ENCODE measurements at regions not wholly inside any gene's neighbourhood (a gene's known extent, or its start where the extent isn't known, plus 50 kb on each side); places are given as distances from the start of the nearest gene placed in this dataset.

- DNase-seq (ENCODE audit: low spot score): no peak
- TF ChIP-seq, protein P1, sequence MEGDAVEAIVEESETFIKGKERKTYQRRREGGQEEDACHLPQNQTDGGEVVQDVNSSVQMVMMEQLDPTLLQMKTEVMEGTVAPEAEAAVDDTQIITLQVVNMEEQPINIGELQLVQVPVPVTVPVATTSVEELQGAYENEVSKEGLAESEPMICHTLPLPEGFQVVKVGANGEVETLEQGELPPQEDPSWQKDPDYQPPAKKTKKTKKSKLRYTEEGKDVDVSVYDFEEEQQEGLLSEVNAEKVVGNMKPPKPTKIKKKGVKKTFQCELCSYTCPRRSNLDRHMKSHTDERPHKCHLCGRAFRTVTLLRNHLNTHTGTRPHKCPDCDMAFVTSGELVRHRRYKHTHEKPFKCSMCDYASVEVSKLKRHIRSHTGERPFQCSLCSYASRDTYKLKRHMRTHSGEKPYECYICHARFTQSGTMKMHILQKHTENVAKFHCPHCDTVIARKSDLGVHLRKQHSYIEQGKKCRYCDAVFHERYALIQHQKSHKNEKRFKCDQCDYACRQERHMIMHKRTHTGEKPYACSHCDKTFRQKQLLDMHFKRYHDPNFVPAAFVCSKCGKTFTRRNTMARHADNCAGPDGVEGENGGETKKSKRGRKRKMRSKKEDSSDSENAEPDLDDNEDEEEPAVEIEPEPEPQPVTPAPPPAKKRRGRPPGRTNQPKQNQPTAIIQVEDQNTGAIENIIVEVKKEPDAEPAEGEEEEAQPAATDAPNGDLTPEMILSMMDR (IDR thresholded peaks at IDR 0.05; ENCODE audit: extremely low read depth, missing control alignments): no peak
Measured at GRCh38 chr14:85978582-85979250, 448.8 kb downstream of the FLRT2 start.

DNA sequence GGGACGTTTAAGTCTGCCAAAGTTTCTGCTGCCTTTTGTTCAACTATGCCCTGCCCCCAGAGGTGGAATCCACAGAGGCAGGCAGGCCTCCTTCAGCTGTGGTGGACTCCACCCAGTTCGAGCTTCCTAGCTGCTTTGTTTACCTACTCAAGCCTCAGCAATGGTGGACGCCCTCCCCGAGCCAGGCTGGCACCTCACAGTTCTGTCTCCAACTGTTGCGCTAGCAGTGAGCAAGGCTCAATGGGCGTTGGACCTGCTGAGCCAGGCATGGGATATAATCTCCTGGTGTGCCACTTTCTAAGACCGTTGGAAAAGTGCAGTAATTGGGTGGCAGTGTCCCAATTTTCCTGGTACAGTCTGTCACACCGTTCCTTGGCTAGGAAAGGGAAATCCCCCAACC is 444.7 kb downstream of the FLRT2 start:
- DNase-seq (ENCODE audit: low spot score): no peak
- TF ChIP-seq, protein P1 (IDR thresholded peaks at IDR 0.05; ENCODE audit: extremely low read depth, missing control alignments): no peak

DNA sequence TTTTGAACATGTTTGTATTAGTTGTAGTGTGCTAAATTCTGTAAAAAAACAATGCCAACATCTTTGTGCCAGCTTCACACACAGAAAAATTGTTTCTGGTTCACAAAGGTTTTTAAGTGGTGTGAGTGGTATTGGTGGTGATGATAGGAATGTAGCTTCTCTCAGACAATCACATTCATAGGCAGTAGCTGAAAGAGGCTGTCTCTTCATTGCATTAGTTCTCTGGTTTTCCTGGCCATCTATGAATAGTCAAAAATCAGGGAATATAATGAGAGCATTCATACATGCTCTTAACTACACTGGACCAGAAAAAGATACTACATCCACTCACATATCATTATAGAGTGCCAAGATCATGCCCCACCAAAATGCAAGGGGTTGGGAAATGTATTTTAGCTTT is 433.5 kb downstream of the FLRT2 start:
- TF ChIP-seq, protein P1 (IDR thresholded peaks at IDR 0.05; ENCODE audit: extremely low read depth, missing control alignments): no peak
- DNase-seq (ENCODE audit: low spot score): no peak

DNA sequence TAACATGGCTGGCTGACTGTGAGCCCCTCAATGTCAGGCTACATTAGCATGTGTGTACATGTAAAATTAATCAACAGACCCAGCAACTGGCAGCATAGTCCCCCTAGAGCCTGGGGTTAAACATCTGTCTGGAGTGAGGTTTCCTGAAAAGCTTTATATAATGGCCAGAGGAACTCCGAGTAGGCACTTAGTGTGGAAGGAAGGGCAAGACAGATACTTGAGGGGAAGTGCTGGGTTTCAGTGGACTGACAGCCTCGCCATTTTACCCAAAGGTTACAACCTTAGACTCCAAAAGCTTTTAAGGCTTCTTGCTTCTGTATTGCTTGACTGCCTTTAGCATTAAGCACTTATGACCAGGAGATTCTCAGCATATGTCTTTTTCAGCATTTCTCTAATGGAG is 430.8 kb downstream of the FLRT2 start:
- TF ChIP-seq, protein P1 (IDR thresholded peaks at IDR 0.05; ENCODE audit: extremely low read depth, missing control alignments): no peak
- DNase-seq (ENCODE audit: low spot score): no peak

GRCh38 chr14:85959063-85959462 is 429.1 kb downstream of the FLRT2 start:
- TF ChIP-seq, protein P1 (IDR thresholded peaks at IDR 0.05; ENCODE audit: extremely low read depth, missing control alignments): no peak

DNA sequence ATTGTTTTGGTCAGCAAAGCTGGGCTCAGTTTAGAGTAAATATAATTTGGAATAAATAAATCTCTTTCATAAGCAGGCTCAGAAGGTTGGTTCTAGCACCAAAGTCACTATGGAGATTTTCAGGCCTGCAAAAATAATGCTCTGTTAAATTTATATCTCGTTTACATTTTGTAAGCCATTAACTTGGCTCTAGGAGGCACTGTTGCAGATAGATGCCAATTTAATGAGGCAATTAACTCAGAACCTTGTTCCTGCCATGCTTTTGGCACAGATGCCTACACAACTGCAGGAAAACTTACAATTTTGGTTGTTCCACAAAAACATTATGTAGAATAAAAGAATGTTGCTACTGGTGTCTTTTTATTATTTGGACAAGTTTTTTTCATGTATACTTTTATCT is 428.1 kb downstream of the FLRT2 start:
- TF ChIP-seq, protein P1 (IDR thresholded peaks at IDR 0.05; ENCODE audit: extremely low read depth, missing control alignments): no peak
- no peak for DNase-seq (ENCODE audit: low spot score)

More at GRCh38 chr14:85959063-85959462, 429.1 kb downstream of the FLRT2 start:
- no peak for DNase-seq (ENCODE audit: low spot score)

- DNase-seq (ENCODE audit: low spot score): no peak
Measured at GRCh38 chr14:85953265-85953664, 423.3 kb downstream of the FLRT2 start.

More at GRCh38 chr14:85953265-85953664, 423.3 kb downstream of the FLRT2 start:
- TF ChIP-seq, protein P1 (IDR thresholded peaks at IDR 0.05; ENCODE audit: extremely low read depth, missing control alignments): no peak
